GM18520 (cell line): ENCODE measurements at regions not wholly inside any gene's neighbourhood (a gene's known extent, or its start where the extent isn't known, plus 50 kb on each side); places are given as distances from the start of the nearest gene placed in this dataset.

Experiments used
- ATAC-seq: cut with Tn5 transposase; IDR thresholded peaks from one replicate; pipeline ENCODE4 v1.9.1; 2021; ENCODE audit not compliant: unreplicated experiment

- no peak for ATAC-seq
Observed at GRCh38 chr6:94121094-94121493, 701.7 kb upstream of the EPHA7 start.

- ATAC-seq: no peak
Observed at GRCh38 chr6:94099072-94099471, 679.7 kb upstream of the EPHA7 start.

- no peak for ATAC-seq
Observed at GRCh38 chr6:94095961-94096360, 676.6 kb upstream of the EPHA7 start.

- ATAC-seq: no peak
Observed at GRCh38 chr6:94089941-94090340, 670.6 kb upstream of the EPHA7 start.

- ATAC-seq: no peak
Observed at GRCh38 chr6:94088870-94089269, 669.5 kb upstream of the EPHA7 start.

- ATAC-seq: no peak
Observed at GRCh38 chr6:94074764-94075163, 655.4 kb upstream of the EPHA7 start.

- no peak for ATAC-seq
Observed at GRCh38 chr6:94071835-94072234, 652.5 kb upstream of the EPHA7 start.

GRCh38 chr6:94065707-94066337, 646.5 kb upstream of the EPHA7 start:
- ATAC-seq: no peak

GRCh38 chr6:94052749-94053148, 633.4 kb upstream of the EPHA7 start:
- no peak for ATAC-seq

- ATAC-seq: no peak
Observed at GRCh38 chr6:94050515-94050914, 631.2 kb upstream of the EPHA7 start.

GRCh38 chr6:94049001-94049400, 629.6 kb upstream of the EPHA7 start:
- no peak for ATAC-seq

- ATAC-seq: no peak
Observed at GRCh38 chr6:94045099-94045829, 625.9 kb upstream of the EPHA7 start.

- no peak for ATAC-seq
Observed at GRCh38 chr6:94041945-94042709, 622.8 kb upstream of the EPHA7 start.

- no peak for ATAC-seq
Observed at GRCh38 chr6:94036024-94036423, 616.7 kb upstream of the EPHA7 start.

- ATAC-seq: no peak
Observed at GRCh38 chr6:94027374-94027773, 608.0 kb upstream of the EPHA7 start.

- ATAC-seq: no peak
Observed at GRCh38 chr6:94026575-94026974, 607.2 kb upstream of the EPHA7 start.

- no peak for ATAC-seq
Observed at GRCh38 chr6:94005835-94006234, 586.5 kb upstream of the EPHA7 start.

- no peak for ATAC-seq
Observed at GRCh38 chr6:93992976-93993375, 573.6 kb upstream of the EPHA7 start.

- no peak for ATAC-seq
Observed at GRCh38 chr6:93989630-93990029, 570.3 kb upstream of the EPHA7 start.

- no peak for ATAC-seq
Observed at GRCh38 chr6:93985953-93986352, 566.6 kb upstream of the EPHA7 start.

- no peak for ATAC-seq
Observed at GRCh38 chr6:93975159-93975558, 555.8 kb upstream of the EPHA7 start.

- no peak for ATAC-seq
Observed at GRCh38 chr6:93974332-93974731, 555.0 kb upstream of the EPHA7 start.
